ES-I3 (cell line): ENCODE measurements at regions not wholly inside any gene's neighbourhood (a gene's known extent, or its start where the extent isn't known, plus 50 kb on each side); places are given as distances from the start of the nearest gene placed in this dataset.

ENCODE experiments used
- H3K36me3 ChIP-seq: 2 replicates; pipeline ENCODE4 v1.6.1; 2013; ENCODE audit warnings: mild to moderate bottlenecking, low read length, control low read depth, moderate library complexity; ENCODE audit not compliant: insufficient read depth
- H3K4me1 ChIP-seq: 2 replicates; pipeline ENCODE4 v1.6.1; 2013; ENCODE audit warnings: mild to moderate bottlenecking, control low read depth, low read length; ENCODE audit not compliant: insufficient read depth
- H3K9ac ChIP-seq: 2 replicates; pipeline ENCODE4 v1.6.1; 2013; ENCODE audit warnings: low read depth, mild to moderate bottlenecking, low read length, moderate library complexity
- H3K9me3 ChIP-seq: 2 replicates; pipeline ENCODE4 v1.6.1; 2013; ENCODE audit warnings: mild to moderate bottlenecking, low read length, moderate library complexity; ENCODE audit not compliant: control insufficient read depth, insufficient read depth

GRCh38 chr4:36747277-36748129 lies 466.1 kb downstream of the DTHD1 start:
- H3K4me1 ChIP-seq = no peaks in the 10 kb centered on the region
- no peaks in the 10 kb centered on the region for H3K36me3 ChIP-seq
- peak overlapping the region; percentile 25; the same call in 1 of the 2 replicates for H3K9ac ChIP-seq
- H3K9me3 ChIP-seq = no peaks in the 10 kb centered on the region

DNA sequence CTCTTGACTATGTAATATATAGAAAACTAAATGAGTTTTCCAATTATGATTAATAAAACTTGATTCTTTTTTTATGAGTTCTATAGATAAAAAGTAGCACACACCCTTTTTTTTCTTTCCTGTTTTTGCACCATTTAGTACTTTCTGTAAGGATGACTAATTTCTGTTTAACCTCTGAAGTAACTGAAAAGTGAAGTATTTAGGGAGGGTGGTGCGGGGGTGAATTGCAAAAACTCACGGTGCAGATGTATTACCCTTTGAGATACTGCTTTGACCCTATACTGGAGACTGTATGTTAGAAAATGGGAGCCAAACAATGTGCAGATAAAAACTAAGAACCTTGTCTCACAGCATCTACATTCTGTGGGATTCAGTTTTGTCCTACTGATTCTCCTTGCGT lies 471.6 kb downstream of the DTHD1 start:
- no peaks in the 10 kb centered on the region for H3K9me3 ChIP-seq
- H3K9ac ChIP-seq = no peak overlapping the region
- H3K36me3 ChIP-seq = no peaks in the 10 kb centered on the region
- peaks cover 18% of the 10 kb centered on the region for H3K4me1 ChIP-seq

DNA sequence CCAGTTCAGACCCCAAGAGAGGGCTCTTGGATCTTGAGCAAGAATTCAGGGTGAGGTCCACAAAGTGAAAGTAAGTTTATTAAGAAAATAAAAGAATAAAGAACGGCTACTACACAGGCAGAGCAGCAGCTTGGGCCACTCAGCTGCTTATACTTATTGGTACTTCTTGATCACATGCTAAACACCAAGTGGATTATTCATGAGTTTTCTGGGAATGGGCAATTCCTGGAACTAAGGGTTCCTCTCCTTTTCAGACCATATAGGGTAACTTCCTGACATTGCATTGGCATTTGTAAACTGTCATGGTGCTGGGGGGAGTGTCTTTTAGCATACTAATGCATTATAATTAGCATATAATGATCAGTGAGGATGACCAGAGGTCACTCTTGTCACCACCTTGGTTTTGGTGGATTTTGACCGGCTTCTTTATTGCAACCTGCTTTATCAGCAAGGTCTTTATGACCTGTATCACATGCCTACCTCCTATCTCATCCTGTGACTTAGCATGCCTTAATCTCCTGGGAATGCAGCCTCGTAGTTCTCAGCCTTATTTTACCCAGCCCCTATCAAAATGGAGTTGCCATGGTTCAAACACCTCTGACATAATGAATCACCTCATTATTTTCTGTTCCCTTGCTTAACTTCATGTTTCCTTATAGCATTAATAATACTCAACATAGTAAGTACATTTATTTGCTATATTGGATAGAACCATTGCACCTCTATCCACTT lies 476.3 kb downstream of the DTHD1 start:
- Histone ChIP-seq H3K36me3 (no peaks in the 10 kb centered on the region), H3K4me1 (peaks cover 43% of the 10 kb centered on the region), H3K9ac (no peak overlapping the region), H3K9me3 (no peaks in the 10 kb centered on the region)

GRCh38 chr4:36758312-36759178 lies 477.1 kb downstream of the DTHD1 start:
- H3K9ac ChIP-seq = no peak overlapping the region
- no peaks in the 10 kb centered on the region for H3K9me3 ChIP-seq
- H3K4me1 ChIP-seq = peaks cover 43% of the 10 kb centered on the region
- no peaks in the 10 kb centered on the region for H3K36me3 ChIP-seq

- Histone ChIP-seq H3K9me3 (no peaks in the 10 kb centered on the region), H3K4me1 (peaks cover 39% of the 10 kb centered on the region), H3K9ac (no peak overlapping the region), H3K36me3 (no peaks in the 10 kb centered on the region)
These were observed 480.2 kb downstream of the DTHD1 start for GRCh38 chr4:36761607-36762006.

- Histone ChIP-seq H3K4me1 (peaks cover 19% of the 10 kb centered on the region), H3K9me3 (no peaks in the 10 kb centered on the region), H3K9ac (no peak overlapping the region), H3K36me3 (no peaks in the 10 kb centered on the region)
These were observed 480.7 kb upstream of the NWD2 start for GRCh38 chr4:36763814-36764213.

DNA sequence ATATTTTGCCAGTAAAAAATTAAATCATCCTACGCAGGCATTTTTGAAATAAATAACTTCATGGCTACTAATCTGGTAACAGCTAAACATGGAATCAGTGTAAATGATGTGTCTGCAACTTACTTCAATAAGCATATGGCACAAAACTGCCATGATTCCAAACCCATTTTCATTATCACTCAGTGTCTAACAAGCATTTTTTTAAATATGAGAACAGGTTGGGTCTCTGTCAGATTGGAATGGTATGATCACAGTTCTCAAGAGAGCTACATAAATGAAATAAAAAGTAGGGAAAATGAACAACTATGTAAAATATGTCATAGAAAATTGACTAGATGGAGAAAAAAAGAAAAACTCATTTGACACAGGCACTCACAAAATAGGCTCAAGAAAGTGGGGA lies 476.9 kb upstream of the NWD2 start:
- Histone ChIP-seq H3K4me1 (no peaks in the 10 kb centered on the region), H3K36me3 (no peaks in the 10 kb centered on the region), H3K9ac (no peak overlapping the region), H3K9me3 (no peaks in the 10 kb centered on the region)

DNA sequence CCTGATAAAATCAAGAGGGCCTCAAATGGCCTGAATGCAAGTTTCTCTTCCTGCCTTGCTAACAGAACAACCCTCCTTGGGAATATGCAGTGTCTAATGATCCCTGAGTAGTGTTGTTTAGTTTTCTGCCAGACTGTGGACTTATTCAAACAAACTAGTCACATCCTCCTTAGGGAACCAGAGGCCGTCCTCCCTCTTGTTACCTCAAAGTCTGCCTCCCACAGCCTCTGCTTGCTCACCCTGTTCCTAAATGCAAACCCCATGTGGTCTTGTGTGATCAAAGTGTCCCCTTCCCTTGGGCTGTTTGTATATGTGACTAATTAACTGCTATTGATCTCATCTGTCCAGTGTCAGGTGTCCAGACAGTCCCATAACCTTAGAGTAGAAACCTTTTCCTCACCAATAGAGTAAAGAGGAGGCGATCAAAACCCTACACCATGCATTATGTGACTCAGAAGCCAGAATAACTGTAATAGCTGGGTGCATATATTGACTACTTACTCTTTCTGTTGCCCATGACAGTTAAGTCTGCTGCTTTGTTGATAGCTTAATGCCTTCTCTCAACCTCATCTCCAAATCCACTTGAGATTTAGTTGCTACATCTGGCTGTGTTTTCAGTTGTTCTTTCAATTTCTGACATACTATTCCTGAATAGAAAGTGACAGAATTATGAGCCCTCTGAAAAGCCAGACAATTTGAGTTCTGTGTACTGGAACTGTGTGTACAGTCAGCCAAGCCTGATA lies 473.0 kb upstream of the NWD2 start:
- no peaks in the 10 kb centered on the region for H3K4me1 ChIP-seq
- no peaks in the 10 kb centered on the region for H3K9me3 ChIP-seq
- H3K9ac ChIP-seq = no peak overlapping the region
- H3K36me3 ChIP-seq = no peaks in the 10 kb centered on the region

DNA sequence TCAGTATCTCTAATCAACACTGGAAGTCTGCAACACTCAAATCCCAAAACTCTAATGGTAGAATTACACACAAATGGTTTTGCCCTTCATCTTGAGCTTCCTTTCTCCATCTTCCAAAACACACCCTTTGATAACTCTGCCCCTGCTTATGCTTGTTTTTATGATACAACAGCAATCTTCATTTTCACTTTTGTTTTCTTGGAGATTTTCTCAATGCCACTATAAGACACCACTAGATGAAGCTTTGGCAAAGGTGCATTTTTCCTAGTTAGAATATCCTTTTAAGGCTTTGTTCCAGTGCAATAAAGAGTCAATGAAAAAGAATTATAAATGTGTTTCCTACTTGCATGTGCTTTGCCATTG lies 472.4 kb upstream of the NWD2 start:
- no peaks in the 10 kb centered on the region for H3K9me3 ChIP-seq
- H3K36me3 ChIP-seq = no peaks in the 10 kb centered on the region
- no peak overlapping the region for H3K9ac ChIP-seq
- H3K4me1 ChIP-seq = no peaks in the 10 kb centered on the region

DNA sequence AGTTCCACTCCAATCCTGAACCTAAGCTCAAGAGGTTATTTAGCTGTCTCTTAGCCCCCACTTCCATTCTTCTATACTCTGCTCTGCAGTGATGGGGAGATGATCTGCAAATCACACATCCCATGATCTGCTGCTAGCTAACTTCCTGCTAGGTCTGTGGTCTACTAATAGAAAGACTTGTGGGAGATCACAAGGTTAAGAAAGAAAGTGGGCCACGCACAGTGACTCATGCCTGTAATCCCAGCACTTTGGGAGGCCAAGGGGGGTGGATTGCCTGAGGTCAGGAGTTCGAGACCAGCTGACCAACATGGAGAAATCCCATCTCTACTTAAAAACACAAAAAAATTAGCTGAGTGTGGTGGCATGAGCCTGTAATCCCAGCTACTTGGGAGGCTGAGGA lies 471.1 kb upstream of the NWD2 start:
- no peaks in the 10 kb centered on the region for H3K9me3 ChIP-seq
- H3K36me3 ChIP-seq = no peaks in the 10 kb centered on the region

DNA sequence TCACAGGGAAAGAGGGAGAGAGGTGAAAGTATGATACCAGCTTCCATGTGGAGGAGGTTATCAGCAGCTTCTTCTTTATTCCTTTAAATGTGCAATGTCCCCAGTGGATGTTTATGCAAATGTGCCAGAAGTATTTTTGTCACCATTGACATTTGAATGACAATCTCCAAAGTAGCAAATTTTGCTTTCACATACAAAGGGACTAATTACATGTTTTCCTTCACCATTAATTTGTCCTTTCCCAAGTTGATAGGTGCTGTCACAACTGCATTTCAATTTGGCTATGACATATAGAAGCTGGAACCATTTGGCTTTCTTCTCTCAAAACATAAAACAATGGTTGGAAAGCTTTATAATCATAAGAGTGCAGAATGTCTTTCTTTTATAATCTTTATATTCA lies 469.0 kb upstream of the NWD2 start:
- Histone ChIP-seq H3K36me3 (no peaks in the 10 kb centered on the region), H3K9me3 (no peaks in the 10 kb centered on the region), H3K4me1 (no peaks in the 10 kb centered on the region), H3K9ac (no peak overlapping the region)

More for the DNA sequence above, 471.1 kb upstream of the NWD2 start:
- H3K9ac ChIP-seq = no peak overlapping the region
- no peaks in the 10 kb centered on the region for H3K4me1 ChIP-seq

GRCh38 chr4:36779601-36780000 lies 464.9 kb upstream of the NWD2 start:
- Histone ChIP-seq H3K4me1 (no peaks in the 10 kb centered on the region), H3K9me3 (no peaks in the 10 kb centered on the region), H3K9ac (no peak overlapping the region), H3K36me3 (no peaks in the 10 kb centered on the region)

GRCh38 chr4:36785973-36786372 lies 458.6 kb upstream of the NWD2 start:
- no peaks in the 10 kb centered on the region for H3K9me3 ChIP-seq
- H3K9ac ChIP-seq = no peak overlapping the region
- H3K36me3 ChIP-seq = no peaks in the 10 kb centered on the region
- H3K4me1 ChIP-seq = no peaks in the 10 kb centered on the region

DNA sequence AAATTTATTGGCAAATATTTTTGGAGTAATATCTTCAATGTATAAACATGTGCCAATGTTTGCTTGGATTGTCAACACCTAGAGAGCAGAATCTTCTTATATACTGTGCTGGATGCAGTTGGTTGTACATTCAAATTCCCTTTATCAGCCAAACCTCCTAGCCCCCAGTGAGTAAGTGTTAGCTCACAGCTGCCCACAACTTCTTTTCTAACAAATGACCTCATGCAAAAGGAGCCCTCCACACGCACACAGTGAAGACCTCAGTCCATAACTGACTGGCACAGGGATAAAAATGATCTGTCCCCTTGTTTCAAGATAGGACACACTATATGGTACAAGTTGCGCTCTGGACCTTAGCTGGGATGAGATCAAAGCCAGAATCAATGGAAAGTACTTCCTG lies 458.0 kb upstream of the NWD2 start:
- no peak overlapping the region for H3K9ac ChIP-seq
- H3K4me1 ChIP-seq = no peaks in the 10 kb centered on the region
- H3K36me3 ChIP-seq = no peaks in the 10 kb centered on the region
- no peaks in the 10 kb centered on the region for H3K9me3 ChIP-seq
